Activated CD8-positive, alpha-beta memory T cell treated with anti-CD3 and anti-CD28 coated beads, Interleukin-2, amount 50 U/mL, for 4 hours (primary cell): ENCODE measurements at regions not wholly inside any gene's neighbourhood (a gene's known extent, or its start where the extent isn't known, plus 50 kb on each side); places are given as distances from the start of the nearest gene placed in this dataset.

Experiments
- DNase-seq: peaks from one replicate; pipeline ENCODE4 v3.0.0-alpha.2; 2020

DNA sequence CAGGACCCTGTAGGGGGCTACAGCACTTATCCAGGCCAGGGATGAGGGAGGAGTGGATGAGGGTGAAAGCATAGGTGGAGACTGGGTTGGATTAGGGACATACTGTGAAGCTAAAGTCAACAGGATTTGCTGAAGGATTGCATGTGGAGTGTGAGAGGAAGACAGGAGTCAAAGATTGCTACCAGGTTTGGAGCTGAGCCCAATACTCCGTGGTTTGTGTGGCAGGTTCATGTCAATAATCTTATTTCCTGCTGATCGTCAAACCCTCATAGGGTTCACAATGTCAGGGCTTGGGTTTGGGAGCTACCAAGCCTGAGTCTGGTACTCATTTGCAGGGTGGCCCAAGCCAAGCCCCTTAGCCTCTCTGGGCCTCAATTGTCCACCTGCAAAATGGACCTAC, 77.1 kb upstream of the PLXNC1 start:
- DNase-seq, result no peak

DNA sequence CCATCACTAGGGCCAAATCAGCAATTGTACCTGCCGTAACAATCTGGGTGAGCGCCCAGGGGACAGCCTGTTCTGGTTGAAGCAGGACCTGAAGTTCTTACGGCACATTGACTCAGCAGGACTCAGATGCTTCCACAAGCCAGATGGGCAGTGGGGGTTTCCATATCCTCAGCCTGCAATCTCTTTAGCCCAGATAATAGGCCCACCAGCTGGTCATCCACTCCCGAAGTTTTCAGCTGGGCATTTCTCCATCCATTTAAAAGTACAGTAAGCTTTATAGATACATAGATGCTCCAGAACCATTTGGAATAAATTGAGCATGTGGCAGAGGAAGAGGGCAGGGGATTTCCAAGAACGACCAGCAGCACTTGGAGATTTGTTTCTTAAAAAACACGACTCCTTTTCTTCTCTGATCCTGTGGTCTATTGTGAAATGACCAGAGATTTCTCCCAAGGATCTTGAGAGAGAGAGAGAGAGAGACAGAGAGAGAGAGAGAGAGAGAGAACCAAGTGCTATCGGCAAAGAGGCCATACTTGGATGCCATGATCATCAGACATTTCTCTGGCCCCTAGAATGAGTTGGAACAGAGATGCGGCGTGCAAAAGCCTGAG, 74.8 kb upstream of the PLXNC1 start:
- no peak for DNase-seq

DNA sequence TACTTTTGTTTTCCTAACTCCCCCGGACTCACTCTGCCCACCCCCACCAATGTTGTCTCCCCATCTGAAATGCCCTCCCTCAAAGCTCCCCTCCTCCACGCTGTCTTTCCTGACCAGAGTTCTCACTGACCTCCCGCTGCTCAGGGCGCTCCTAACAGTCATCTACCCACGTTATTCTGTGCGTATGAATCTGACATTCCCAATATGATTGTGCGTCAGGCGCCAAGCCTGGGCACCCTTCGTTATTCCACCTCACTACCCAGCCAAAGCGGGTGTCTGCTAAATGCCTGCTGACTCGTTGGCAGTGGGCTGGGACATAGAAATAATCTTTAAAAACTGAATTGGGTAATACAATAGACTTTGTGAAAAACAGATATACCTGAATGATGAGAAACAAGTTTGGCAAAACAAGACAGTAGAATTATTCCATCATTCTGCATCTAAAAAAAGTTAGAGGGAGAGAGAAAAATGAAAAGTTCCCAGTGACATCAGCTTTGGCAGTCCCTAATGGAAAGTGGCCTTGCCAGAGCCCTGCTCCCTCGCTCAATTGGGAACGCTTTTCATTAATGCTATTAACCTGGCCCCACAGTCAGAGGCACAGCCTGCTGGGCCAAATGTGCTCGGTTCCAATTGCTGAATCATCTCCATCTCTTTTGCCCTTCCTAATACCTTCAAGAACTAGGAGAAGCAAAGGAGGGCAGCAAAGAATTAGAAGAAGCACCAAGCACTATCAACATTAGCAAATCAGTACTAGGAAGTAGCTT, 74.0 kb upstream of the PLXNC1 start:
- no peak for DNase-seq

GRCh38 chr12:94074980-94075629, 73.3 kb upstream of the PLXNC1 start:
- no peak for DNase-seq

- no peak for DNase-seq
Observed at GRCh38 chr12:94077209-94077608, 71.2 kb upstream of the PLXNC1 start.

DNA sequence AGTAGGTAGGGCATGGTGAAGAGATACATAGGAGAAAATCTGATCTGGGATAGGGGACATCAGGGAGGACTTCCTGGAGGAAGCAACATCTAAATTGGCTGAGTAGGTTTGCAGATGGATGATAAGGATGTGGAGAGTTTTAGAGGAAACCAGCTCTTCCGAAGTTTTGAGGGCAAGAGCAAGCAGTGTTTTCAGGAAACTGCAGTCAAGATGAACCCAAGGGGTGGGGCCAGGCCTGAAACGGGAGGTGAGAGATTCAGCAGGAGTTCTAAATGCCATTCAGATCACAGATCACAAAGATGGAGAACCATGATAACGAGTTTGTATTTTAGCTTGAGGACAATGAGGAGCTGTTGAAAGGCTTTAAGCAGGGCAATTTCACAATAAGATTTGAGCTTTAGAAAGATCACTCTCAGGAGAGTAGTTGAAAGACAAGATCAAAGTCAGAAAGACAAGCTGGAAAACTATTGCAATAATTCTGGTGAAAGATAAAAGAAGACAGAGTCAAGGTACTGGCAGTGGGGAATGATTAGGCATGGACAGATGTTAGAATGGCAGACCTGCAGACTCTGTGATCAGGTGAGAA, 70.1 kb upstream of the PLXNC1 start:
- no peak for DNase-seq

- DNase-seq, result no peak
Observed at GRCh38 chr12:94078736-94079509, 69.5 kb upstream of the PLXNC1 start.

DNA sequence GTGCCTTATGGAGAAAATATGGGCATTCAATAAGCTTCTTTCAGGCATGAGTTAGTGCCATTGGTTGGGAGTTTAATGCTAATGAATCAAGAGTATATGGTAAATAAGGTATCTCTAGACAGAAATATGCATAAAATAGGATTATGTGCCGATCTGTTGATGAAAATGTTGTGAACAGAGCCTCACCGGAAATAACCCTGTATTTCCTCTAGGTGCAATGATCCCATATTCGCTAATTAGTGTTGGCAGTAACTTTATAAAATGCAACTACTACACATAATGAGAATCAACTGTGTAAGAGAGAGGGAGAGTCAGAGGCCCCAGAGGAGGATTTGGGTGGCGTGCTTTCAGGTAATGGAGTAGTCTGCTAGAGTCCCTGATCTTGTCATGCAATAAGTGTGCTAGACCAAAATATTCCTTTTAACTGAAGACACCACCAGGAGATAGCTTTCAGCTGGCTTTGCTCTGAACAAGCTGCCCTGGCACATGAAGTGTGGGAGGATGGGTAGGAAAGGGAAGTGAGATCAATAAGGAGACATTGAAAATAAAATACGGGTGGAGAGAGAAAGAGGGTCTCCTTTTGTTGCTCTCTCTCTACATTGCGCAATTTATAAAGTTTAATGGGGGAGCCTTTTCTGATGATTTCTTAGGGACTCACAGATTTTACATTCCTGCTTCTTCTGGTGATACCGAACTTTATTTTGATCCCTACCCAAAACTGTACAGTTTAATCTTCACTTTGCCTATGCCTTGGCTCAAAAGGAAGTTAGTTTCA, 68.6 kb upstream of the PLXNC1 start:
- DNase-seq, result no peak

DNA sequence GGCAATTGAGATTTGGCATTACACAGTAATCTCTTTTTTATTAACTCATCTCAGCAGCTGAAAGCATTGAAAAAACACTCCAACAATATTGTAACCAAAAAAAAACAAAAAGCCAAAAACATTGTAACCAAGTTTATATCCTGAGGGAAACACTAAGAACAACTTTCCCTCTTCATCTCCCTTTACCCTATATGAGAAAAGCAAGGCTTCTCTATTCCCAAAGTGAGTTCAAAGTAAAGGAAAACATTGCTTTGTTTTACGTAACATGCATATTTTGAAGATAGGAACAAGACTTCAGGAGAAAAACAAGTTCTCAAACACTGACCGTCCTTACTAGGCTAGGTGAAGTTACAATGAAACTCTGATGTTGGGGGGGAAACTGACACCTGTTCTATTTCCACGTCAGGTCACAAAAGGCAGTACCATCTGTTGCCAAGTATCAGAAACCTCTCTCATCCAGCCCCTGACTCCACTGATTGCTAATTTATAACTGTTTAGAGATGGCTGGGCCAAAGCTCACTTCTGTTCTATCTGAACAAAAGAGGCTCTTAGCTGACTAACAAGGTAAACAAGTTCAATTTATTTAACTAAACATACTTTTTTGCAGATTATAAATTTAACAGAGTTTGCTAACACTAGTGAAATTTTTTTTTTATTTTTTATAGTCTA, 67.9 kb upstream of the PLXNC1 start:
- DNase-seq, result no peak

GRCh38 chr12:94082690-94083089, 65.7 kb upstream of the PLXNC1 start:
- no peak for DNase-seq

- no peak for DNase-seq
Observed at GRCh38 chr12:94089891-94090290, 58.5 kb upstream of the PLXNC1 start.

GRCh38 chr12:94091624-94092023, 56.8 kb upstream of the PLXNC1 start:
- no peak for DNase-seq

DNA sequence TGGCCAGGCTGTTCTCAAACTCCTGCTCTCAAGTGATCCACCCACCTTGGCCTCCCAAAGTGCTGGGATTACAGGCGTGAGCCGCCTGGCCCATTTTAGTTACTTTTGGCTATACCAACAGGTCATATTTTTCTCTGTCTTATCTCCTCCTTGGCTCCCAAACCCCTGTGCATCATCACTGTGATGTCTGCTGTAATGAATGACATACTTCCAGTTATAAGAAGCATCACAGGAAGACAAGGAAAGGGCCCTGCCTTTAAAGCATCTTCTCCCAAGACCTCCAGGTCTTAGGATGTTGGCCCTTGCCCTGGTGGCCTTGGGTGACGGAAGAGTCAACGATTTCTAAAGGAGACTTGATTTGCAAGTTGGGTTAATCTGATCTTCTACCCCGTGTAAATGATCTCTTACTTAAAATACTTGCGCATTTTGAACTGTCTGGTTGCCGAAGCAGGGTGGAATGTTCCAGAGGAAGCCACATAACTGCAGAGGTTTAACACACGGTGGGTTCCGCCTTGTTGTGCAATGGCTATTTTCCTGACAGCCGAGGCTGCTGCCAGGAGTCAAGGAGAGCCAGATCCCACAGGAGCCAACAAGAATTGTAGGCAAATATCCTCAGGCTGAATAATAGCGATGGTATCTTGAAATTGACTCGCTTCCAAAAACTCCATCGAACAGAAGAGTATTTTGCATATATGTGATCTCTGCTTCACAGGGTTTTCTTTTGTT, 55.7 kb upstream of the PLXNC1 start:
- DNase-seq, result no peak

GRCh38 chr12:94094700-94095099, 53.7 kb upstream of the PLXNC1 start:
- no peak for DNase-seq

GRCh38 chr12:94095618-94096017, 52.8 kb upstream of the PLXNC1 start:
- DNase-seq, result no peak

DNA sequence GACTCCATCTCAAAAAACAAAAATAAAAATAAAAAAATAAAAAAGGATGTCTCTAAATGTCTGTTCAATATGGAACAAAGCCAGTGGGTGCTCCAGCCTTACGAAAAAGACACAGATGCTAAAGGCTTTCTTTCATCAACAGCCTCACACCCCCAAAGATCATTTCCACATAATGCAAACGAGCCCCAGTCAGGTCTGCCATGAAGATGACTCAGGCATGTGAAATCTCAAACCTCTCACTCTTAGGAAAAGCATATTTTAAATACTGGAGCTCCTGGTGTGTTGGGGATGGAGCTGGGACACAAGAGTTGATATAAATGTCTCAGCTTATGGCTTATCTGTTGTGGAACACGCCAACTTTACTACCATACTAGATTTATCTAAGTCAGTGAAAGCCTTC, 49.9 kb upstream of the PLXNC1 start:
- no peak for DNase-seq
